SK-N-MC (cell line): ENCODE measurements at regions not wholly inside any gene's neighbourhood (a gene's known extent, or its start where the extent isn't known, plus 50 kb on each side); places are given as distances from the start of the nearest gene placed in this dataset.

Source experiments
- DNase-seq: peaks from one replicate; pipeline ENCODE4 v3.0.0-alpha.2; 2011; ENCODE audit warnings: low read depth, low spot score
- H3K27ac ChIP-seq: fragments of 200-600 bp; sonication (generic); 2 replicates; pipeline ENCODE4 v1.5.1; 2016; ENCODE audit warnings: mixed run types
- H3K36me3 ChIP-seq: fragments of 200-600 bp; sonication (generic); 2 replicates; pipeline ENCODE4 v1.6.1; 2017; ENCODE audit warnings: antibody characterized with exemption, low read length, mixed read lengths; ENCODE audit not compliant: insufficient read depth
- H3K4me3 ChIP-seq: fragments of 200-600 bp; sonication (generic); 2 replicates; pipeline ENCODE4 v1.5.1; 2016
- H3K9ac ChIP-seq: fragments of 200-600 bp; sonication (generic); 2 replicates; pipeline ENCODE4 v1.8.0; 2017; ENCODE audit warnings: mixed run types, mixed read lengths; ENCODE audit not compliant: insufficient read length
- H3K9me3 ChIP-seq: fragments of 200-600 bp; sonication (generic); 2 replicates; pipeline ENCODE4 v1.6.1; 2017; ENCODE audit warnings: low read depth, mild to moderate bottlenecking, antibody characterized with exemption, low read length, moderate library complexity, mixed read lengths
- EZH2 ChIP-seq: fragments of 200-600 bp; sonication (generic); IDR thresholded peaks from one replicate; pipeline ENCODE4 v1.6.1; 2017; ENCODE audit warnings: antibody characterized with exemption
- FOXP2 ChIP-seq: optimal IDR thresholded peaks from 2 replicates; pipeline ENCODE3; 2011; ENCODE audit warnings: mild to moderate bottlenecking, moderate library complexity; ENCODE audit not compliant: insufficient read depth; ENCODE audit errors: extremely low read length, control extremely low read depth
- POLR2AphosphoS5 ChIP-seq: IDR thresholded peaks from 2 replicates; pipeline ENCODE4 v1.6.1; 2012; ENCODE audit warnings: mild to moderate bottlenecking, low read depth, low read length, borderline replicate concordance

- Histone ChIP-seq H3K9me3 (0 out of 2 replicates have a peak, but pooled peaks cover 4% of the 10 kb centered on the region), H3K4me3 (no peak overlapping the region), H3K36me3 (no peaks in the 10 kb centered on the region), H3K9ac (no peak overlapping the region), H3K27ac (no peak overlapping the region)
- DNase-seq = no peak
- TF ChIP-seq POLR2AphosphoS5 = no peak
- no peak for TF ChIP-seq EZH2
Observed at GRCh38 chr13:24050796-24051715, 109.5 kb upstream of the SPATA13 start.

GRCh38 chr13:24052547-24053518, 107.7 kb upstream of the SPATA13 start:
- TF ChIP-seq FOXP2 (no peak), EZH2 (no peak), POLR2AphosphoS5 (no peak)
- H3K4me3 ChIP-seq = peak overlapping the region; percentile 59; the same call in 1 of the 2 replicates
- no peaks in the 10 kb centered on the region for H3K36me3 ChIP-seq
- no peak for DNase-seq
- peak overlapping the region; percentile 90 for H3K27ac ChIP-seq
- H3K9ac ChIP-seq = no peak overlapping the region
- H3K9me3 ChIP-seq = no peaks in the 10 kb centered on the region

GRCh38 chr13:24053519-24054251, 106.8 kb upstream of the SPATA13 start:
- peak overlapping the region; percentile 59; the same call in 1 of the 2 replicates for H3K4me3 ChIP-seq
- H3K36me3 ChIP-seq = no peaks in the 10 kb centered on the region
- H3K9me3 ChIP-seq = no peaks in the 10 kb centered on the region
- no peak for TF ChIP-seq POLR2AphosphoS5
- no peak for TF ChIP-seq EZH2
- no peak for TF ChIP-seq FOXP2
- H3K27ac ChIP-seq = peak overlapping the region; percentile 90; the same call in 1 of the 2 replicates
- DNase-seq = no peak
- no peak overlapping the region for H3K9ac ChIP-seq

GRCh38 chr13:24056616-24057137, 103.8 kb upstream of the SPATA13 start:
- TF ChIP-seq POLR2AphosphoS5 (no peak), EZH2 (no peak), FOXP2 (no peak)
- no peak for DNase-seq
- no peak overlapping the region for H3K27ac ChIP-seq

GRCh38 chr13:24060993-24061392, 99.5 kb upstream of the SPATA13 start:
- no peak for DNase-seq
- TF ChIP-seq FOXP2 (no peak), POLR2AphosphoS5 (no peak), EZH2 (no peak)
- no peaks in the 10 kb centered on the region for H3K9me3 ChIP-seq
- no peak overlapping the region for H3K4me3 ChIP-seq
- no peaks in the 10 kb centered on the region for H3K36me3 ChIP-seq
- H3K27ac ChIP-seq = no peak overlapping the region
- H3K9ac ChIP-seq = no peak overlapping the region

More at GRCh38 chr13:24056616-24057137, 103.8 kb upstream of the SPATA13 start:
- Histone ChIP-seq H3K4me3 (no peak overlapping the region), H3K36me3 (no peaks in the 10 kb centered on the region), H3K9me3 (no peaks in the 10 kb centered on the region), H3K9ac (no peak overlapping the region)

GRCh38 chr13:24063281-24063877, 97.1 kb upstream of the SPATA13 start:
- TF ChIP-seq POLR2AphosphoS5 (no peak), FOXP2 (no peak), EZH2 (no peak)
- Histone ChIP-seq H3K36me3 (no peaks in the 10 kb centered on the region), H3K9ac (no peak overlapping the region), H3K4me3 (no peak overlapping the region), H3K27ac (no peak overlapping the region), H3K9me3 (no peaks in the 10 kb centered on the region)
- no peak for DNase-seq

GRCh38 chr13:24064371-24064770, 96.1 kb upstream of the SPATA13 start:
- TF ChIP-seq FOXP2 (no peak), EZH2 (no peak), POLR2AphosphoS5 (no peak)
- H3K27ac ChIP-seq = no peak overlapping the region

More at GRCh38 chr13:24064371-24064770, 96.1 kb upstream of the SPATA13 start:
- no peaks in the 10 kb centered on the region for H3K36me3 ChIP-seq
- no peak overlapping the region for H3K4me3 ChIP-seq
- no peak overlapping the region for H3K9ac ChIP-seq
- no peaks in the 10 kb centered on the region for H3K9me3 ChIP-seq
- no peak for DNase-seq
